ENCODE measurements at regions not wholly inside any gene's neighbourhood (a gene's known extent, or its start where the extent isn't known, plus 50 kb on each side); places are given as distances from the start of the nearest gene placed in this dataset.

- TF ChIP-seq CTCF (IDR thresholded peaks at IDR 0.05; ENCODE audit: low read depth, low read length), result no peak
- no peak for TF ChIP-seq POLR2A (IDR thresholded peaks at IDR 0.05; ENCODE audit: extremely low read depth, insufficient read length)
Observed at GRCh38 chr9:97243606-97244005, 63.9 kb upstream of the CCDC180 start.

All from NB4 (cell line).